ENCODE measurements at regions not wholly inside any gene's neighbourhood (a gene's known extent, or its start where the extent isn't known, plus 50 kb on each side); places are given as distances from the start of the nearest gene placed in this dataset.

DNA sequence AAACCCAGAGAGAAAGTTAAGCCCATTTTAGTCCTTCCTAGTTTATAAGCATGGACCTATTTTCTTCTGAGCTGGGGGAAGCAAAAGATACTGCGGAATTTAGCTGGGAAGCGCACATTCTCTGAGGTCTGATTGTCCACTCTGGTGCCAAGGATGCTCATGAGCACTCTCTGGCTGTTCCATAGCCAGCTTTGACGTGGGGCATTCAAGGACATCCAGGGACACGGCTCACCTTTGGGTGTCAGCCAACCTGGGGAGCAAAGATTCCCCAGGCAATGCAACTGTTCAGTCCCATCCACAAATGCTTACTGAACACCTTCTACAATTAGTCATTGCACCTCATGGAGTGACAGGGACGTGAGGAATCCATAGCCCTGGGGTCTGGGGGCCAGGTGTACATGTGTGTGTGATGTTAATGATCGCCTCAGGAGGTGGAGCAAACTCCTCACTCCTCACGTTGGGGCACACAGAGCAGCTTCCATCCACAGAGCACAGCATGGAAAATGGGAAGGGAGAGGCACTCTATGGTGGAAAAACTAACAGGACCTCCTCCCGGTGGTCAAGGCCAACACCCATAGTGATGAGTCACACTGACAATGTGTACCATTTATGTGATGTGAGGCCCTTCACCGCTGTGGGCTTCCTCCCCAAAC is 67.5 kb upstream of the IGFBP3 start:
- TF ChIP-seq POLR2AphosphoS2 (IDR thresholded peaks at IDR 0.05; ENCODE audit: low read depth, low read length) (no peak), BHLHE40 (IDR thresholded peaks at IDR 0.05; ENCODE audit: borderline replicate concordance in 1 of 2, low read depth in 2 of 2, low read length in 1 of 2) (no peak), RAD21 (IDR thresholded peaks at IDR 0.05; ENCODE audit: insufficient read depth, low read depth, low read length) (no peak), RBBP5 (conservative IDR thresholded peaks at IDR 0.05) (no peak), CEBPB (IDR thresholded peaks at IDR 0.05; ENCODE audit: borderline replicate concordance in 1 of 2, low read depth in 2 of 2, low read length in 2 of 2) (no peak), TAF1 (IDR thresholded peaks at IDR 0.05; ENCODE audit: borderline replicate concordance, low read depth, low read length) (no peak)
- TF ChIP-seq, protein P1, sequence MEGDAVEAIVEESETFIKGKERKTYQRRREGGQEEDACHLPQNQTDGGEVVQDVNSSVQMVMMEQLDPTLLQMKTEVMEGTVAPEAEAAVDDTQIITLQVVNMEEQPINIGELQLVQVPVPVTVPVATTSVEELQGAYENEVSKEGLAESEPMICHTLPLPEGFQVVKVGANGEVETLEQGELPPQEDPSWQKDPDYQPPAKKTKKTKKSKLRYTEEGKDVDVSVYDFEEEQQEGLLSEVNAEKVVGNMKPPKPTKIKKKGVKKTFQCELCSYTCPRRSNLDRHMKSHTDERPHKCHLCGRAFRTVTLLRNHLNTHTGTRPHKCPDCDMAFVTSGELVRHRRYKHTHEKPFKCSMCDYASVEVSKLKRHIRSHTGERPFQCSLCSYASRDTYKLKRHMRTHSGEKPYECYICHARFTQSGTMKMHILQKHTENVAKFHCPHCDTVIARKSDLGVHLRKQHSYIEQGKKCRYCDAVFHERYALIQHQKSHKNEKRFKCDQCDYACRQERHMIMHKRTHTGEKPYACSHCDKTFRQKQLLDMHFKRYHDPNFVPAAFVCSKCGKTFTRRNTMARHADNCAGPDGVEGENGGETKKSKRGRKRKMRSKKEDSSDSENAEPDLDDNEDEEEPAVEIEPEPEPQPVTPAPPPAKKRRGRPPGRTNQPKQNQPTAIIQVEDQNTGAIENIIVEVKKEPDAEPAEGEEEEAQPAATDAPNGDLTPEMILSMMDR (IDR thresholded peaks at IDR 0.05 in 2 of 3, conservative IDR thresholded peaks at IDR 0.05 in 1 of 3; ENCODE audit: control insufficient read depth in 2 of 3, extremely low read depth in 1 of 3, insufficient read depth in 1 of 3, low read depth in 3 of 3, low read length in 3 of 3) = no peak
